ENCODE measurements at regions not wholly inside any gene's neighbourhood (a gene's known extent, or its start where the extent isn't known, plus 50 kb on each side); places are given as distances from the start of the nearest gene placed in this dataset.
"Not testable (repeated sequence)": the region's sequence is repeated elsewhere in the genome, so short reads cannot be mapped to it uniquely, and the experiment has no call there.

DNA sequence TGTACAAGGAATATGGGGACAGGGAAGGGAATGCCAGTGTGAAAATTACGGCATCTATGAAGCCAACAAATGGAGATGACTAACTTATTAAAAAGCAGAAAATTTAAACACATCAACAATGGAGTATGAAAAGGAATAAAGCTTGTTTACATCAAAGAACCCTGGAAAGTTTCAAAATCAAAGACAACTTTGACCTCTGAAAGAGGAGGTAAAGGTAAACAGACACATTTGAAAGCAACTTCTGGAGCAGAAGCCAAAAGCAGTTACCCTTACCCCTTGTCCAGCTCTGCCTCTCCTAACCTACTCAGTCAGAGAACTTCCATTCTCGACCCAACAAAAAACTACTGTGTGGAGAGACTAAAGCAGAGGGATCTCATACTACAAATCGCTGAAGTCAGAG is 184.3 kb downstream of the DUSP6 start:
- DNase-seq (no peak), ATAC-seq (no peak)
- intact Hi-C loops (cut with DNase I, micrococcal nuclease): no loop called here

DNA sequence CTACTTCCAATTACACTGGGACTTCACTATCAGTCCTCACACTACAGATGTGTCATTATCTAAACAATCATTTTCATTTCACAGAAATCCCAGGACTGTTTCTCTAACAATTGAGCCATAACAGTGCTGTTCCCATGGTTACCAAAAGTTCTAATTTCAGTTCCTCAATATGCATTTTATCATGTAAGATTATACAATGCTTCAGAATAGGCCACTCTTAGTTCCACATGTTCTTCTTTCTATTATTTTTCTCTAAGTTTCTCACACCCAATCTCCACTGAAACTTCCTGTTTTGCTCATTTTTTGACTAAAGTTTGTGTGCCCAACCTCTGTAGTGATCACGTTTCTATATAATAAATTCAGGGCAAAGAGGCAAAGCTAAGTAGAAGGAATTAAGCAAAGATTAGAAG is 185.8 kb downstream of the DUSP6 start:
- no peak for DNase-seq
- ATAC-seq: no peak
- intact Hi-C loops (cut with DNase I, micrococcal nuclease): no loop called here

DNA sequence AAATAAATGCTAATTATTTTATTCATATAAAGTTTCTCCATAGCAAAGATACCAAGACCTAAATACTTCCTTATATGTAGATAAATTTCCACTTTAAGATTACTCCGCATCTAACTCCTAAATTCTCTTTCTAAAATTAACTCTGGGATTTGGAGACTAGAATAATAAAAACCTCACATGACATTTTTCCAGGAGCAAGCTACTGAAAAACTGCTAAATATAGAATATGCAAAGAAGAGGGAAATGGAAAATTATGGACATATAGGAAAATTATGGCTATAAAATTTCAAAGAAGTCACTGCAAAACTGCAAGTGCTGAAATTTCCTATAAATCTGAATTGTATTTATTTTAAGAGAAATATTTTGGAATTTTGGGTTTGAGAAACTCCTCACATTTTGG is 186.2 kb downstream of the DUSP6 start:
- DNase-seq (no peak), ATAC-seq (no peak)
- intact Hi-C loops (cut with DNase I, micrococcal nuclease): no loop called here

DNA sequence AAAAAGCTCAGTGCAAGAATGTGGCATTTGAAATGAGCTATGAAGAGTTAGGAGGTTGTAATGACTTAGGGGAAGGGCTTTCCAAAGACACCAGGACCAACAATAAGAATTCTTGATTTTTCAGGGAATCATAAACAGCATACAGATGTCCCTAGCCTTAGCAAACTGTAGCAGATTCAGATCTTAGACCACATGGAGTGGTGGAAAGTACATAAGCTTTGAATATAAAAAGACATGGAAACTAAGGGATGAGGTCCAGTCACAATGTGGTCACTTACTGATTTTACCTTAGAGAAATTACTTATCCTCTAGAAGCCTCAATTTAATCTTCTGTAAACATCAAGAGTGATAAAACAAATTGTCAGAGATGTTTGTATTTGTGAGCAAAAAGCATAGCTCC is 186.6 kb downstream of the DUSP6 start:
- DNase-seq (no peak), ATAC-seq (no peak)
- intact Hi-C loops (cut with DNase I, micrococcal nuclease): no loop called here

GRCh38 chr12:89163918-89164317 is 188.4 kb downstream of the DUSP6 start:
- intact Hi-C loops (cut with DNase I, micrococcal nuclease): no loop called here
- no peak for DNase-seq
- no peak for ATAC-seq

DNA sequence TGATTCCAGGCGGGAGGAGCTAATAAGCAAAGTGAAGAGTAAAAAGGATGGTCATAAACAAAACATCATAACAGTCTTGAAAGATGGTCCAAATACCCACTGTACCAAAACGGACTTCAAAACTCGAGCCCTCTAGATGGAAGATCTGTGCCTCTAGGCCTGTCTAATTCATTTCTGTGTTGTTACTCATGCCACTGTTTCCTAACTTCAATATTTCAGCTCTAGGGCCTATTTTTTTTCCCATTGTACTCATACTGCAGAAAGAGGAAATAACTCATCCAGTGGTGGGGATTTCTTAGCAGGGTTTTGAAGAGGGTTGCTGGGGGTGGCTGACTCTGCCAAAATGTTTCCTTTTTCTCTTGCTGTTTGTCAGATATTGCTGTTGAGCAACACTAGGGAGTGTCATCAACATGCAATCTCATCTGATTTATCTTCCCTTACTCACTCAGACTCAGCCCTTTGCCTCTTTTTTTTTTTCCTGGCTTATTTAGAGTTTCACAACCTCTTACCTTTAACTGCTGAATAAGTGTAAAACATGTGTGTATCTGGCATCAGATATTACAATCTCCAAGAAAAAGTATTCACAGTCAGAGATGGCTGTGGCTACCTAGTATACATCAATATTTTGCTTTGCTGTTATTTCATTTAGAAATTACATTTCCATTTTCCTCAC is 189.6 kb downstream of the DUSP6 start:
- ATAC-seq (peak; percentile 67), DNase-seq (peak in 1 of 2 donors; percentile 52)
- intact Hi-C loops (cut with DNase I, micrococcal nuclease): no loop called here

GRCh38 chr12:89161557-89161956 is 190.7 kb downstream of the DUSP6 start:
- ATAC-seq: no peak
- no peak for DNase-seq
- intact Hi-C loops (cut with DNase I, micrococcal nuclease): no loop called here

DNA sequence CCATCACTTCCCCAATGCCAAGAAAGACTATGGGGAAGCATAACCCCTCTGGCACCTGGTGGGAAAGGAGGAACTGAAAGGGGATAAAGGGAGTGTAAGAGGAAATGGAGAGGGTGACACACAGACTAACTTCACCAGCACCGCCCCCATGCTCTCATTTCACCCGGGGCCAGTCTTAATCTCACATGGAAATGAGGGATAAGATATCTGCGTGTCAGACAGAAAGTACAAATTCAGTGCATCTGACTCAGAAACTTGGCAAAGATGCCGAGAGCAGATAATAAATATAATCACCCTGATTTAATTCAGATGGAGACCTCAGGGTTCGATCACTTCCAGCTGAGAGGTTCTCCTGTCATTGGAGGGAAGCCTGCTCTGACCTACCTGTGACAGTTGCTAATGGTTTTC is 191.6 kb downstream of the DUSP6 start:
- ATAC-seq (no peak), DNase-seq (peak; percentile 14 to 43)
- intact Hi-C loops (cut with DNase I, micrococcal nuclease): no loop called here

DNA sequence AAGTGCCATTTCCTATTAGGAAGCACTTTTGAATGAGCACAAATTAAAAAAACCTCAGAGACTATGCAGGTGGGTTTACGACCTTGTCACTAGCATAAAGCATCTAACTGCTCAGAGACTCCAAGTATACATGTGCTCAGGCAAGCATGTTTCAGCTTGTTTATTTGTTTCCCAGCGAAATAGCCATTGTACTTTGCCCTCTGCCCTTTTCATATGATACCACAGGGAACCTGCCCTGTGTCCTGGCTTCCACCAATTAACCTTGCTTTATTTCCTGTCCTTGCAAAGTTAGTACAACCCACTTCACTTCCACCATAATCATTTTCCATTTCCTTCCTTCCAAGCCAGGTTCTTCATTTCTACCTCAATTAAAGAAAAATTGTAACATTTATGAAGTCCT is 194.9 kb downstream of the DUSP6 start:
- intact Hi-C loops (cut with DNase I, micrococcal nuclease): no loop called here
- ATAC-seq (peak; percentile 96), DNase-seq (no peak)

- no peak for ATAC-seq
- DNase-seq: no peak
- intact Hi-C loops (cut with DNase I, micrococcal nuclease): no loop called here
Measured at GRCh38 chr12:89156862-89157262, 195.4 kb downstream of the DUSP6 start.

DNA sequence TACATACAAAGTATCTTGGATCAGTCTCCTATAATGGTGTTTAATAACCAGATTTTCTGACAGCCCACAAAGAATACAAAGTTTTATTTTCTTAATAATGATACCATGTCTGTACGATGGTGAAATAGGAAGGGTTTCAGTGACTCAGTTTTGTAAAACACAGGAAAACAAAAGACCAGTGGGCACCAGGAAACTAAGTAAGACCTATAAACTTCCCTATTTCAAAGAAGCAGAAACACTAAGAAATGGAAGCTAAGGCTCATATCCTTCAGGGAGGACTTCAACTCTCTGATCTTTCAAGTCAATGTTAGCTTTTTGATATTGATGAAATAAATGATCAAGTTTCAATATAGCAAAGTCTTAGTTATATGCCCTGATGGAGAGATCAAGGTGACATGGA is 196.0 kb downstream of the DUSP6 start:
- no peak for ATAC-seq
- no peak for DNase-seq
- intact Hi-C loops (cut with DNase I, micrococcal nuclease): no loop called here

GRCh38 chr12:89155826-89156225 is 196.5 kb downstream of the DUSP6 start:
- ATAC-seq (no peak), DNase-seq (no peak)
- intact Hi-C loops (cut with DNase I, micrococcal nuclease): no loop called here

DNA sequence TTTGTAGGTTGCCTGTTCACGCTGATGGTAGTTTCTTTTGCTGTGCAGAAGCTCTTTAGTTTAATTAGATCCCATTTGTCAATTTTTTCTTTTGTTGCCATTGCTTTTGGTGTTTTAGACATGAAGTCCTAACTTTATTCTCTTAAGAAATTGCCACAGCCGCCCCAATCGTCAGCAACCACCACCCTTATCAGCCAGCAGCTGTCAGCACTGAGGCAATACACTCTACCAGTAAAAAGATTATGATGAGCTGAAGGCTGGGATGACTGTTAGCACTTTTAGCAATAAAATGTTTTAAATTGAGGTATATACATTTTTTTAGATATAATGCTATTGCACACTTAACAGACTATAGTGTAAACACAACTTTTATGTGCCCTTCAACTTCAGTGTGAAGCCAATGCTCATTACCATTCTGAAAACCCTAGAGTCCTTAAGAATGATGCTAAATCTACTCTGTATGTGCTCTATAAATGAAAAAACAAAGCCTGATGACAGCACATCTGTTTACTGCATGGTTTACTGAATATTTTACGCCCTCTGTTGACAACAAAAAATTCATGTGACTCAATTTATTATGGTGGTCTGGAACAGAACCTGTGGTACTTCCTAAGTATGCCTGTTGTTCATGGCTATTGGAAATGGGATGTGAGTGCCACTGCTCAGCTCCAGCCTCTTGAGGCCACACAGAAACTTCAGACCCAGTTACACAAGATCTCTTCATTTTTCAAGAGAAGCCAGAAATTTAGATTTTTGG is 197.4 kb downstream of the DUSP6 start:
- intact Hi-C loops (cut with DNase I, micrococcal nuclease): no loop called here
- ATAC-seq: peak; percentile 60
- DNase-seq: no peak

DNA sequence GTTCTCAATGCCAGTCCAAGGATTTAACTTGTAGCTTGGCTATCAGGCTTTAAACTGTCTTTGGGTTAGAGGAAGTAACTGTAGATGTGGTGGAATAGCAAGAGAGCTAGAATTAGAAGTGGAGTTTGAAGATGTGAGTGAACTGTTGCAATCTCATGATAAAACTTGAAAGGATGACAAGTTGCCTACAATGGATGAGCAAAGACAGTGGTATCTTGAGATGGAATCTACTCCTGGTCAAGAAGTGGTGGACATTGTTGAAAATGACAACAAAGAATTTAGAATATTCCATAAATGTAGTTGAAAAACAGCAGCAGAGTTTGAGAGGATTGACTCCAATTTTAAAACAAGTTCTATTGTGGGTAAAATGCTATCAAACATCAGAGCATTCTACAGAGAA is 199.0 kb downstream of the DUSP6 start:
- no peak for DNase-seq
- no peak for ATAC-seq
- intact Hi-C loops (cut with DNase I, micrococcal nuclease): no loop called here

- DNase-seq (no peak), ATAC-seq (no peak)
- intact Hi-C loops (cut with DNase I, micrococcal nuclease): no loop called here
Measured at GRCh38 chr12:89151536-89151935, 200.8 kb downstream of the DUSP6 start.

DNA sequence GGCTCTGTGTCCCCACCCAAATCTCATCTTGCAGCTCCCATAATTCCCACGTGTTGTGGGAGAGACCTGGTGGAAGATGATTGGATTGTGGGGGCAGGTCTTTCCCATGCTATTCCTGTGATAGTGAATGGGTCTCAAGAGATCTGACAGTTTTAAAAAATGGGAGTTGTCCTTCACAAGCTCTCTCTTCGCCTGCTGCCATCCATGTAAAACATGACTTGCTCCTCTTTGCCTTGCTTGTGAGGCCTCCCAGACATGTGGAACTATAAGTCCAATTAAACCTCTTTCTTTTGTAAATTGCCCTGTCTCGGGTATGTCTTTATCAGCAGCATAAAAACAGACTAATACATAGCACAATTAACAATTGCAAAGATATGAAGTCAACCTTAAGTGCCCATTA is 201.5 kb downstream of the DUSP6 start:
- intact Hi-C loops (cut with DNase I, micrococcal nuclease); ATAC-seq; DNase-seq: not testable (repeated sequence)

DNA sequence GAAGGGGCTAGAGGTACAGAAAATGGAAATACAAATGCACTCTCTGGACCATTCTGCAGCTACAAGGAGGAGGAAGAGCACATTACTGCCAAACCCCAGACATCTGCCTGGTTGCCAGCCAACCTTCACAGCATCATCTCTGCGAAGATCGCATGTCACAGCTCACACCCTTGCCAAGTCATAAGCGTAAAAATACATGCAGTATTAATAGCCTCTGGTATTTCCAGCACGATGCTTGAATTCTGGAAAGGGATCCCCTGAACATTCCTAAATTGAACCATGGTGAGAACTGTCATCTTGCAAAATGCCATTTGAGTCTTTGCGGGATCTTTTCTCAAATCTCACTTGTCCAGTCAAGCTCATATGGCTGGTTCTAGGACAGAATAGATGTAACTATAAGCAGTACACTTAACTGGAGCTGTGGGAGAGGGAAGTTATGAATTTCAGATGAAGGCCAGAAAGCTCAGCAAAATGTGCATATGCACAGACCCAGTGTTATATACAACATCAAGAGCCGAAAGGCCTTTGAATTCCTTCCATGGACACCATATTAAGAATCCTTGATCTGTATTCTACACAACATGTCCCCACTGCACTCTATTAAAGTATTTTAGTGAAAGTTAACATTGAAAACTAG is 211.6 kb downstream of the DUSP6 start:
- intact Hi-C loops (cut with DNase I, micrococcal nuclease): no loop called here
- ATAC-seq (no peak), DNase-seq (no peak)

GRCh38 chr12:89140141-89140540 is 212.2 kb downstream of the DUSP6 start:
- intact Hi-C loops (cut with DNase I, micrococcal nuclease): no loop called here
- no peak for DNase-seq

DNA sequence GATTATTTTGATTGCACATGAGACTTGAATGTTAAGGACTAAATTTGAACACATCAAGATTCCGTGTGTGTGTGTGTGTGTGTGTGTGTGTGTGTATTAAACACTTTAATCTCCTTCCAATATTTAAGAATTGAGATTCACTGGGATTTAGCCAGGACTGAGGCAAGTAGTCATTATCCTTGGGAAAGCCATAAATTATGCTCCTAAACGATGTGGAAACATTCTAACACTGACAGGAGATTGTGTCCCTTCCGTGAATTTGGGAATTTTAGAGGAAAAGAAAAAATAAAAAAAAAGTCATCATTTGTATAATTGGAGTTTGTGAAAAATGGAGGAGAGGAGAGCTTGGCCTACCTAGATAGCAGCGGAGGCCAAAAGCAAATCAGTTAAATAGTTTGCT is 212.9 kb downstream of the DUSP6 start:
- intact Hi-C loops (cut with DNase I, micrococcal nuclease): no loop called here
- ATAC-seq: no peak
- DNase-seq: no peak

More at GRCh38 chr12:89140141-89140540, 212.2 kb downstream of the DUSP6 start:
- no peak for ATAC-seq

All from left colon (tissue), 2 donors.